ENCODE measurements at regions not wholly inside any gene's neighbourhood (a gene's known extent, or its start where the extent isn't known, plus 50 kb on each side); places are given as distances from the start of the nearest gene placed in this dataset.
A peak's percentile ranks its signal among the peaks of the same experiment; 100 is the strongest.

DNA sequence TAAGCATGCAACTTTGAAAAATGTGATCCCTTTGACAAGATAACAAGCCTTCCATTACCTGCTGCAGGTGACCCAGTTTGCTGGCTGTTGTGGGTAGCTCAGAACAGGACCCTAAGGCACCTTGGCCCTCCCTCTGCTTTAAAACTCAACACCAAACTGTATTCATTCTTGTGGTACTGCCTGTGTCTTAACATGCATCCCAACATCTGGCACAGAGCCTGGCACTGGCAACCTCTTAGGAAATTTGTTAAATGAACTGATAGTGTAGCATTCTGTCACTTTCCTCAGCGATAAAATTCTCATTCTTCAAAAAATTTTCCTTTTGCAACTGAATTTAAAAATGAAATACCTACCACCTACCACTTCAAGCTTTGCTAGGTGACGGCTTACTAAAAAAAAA is 287.3 kb upstream of the ADAMTS9 start:
- TF ChIP-seq, protein P1, sequence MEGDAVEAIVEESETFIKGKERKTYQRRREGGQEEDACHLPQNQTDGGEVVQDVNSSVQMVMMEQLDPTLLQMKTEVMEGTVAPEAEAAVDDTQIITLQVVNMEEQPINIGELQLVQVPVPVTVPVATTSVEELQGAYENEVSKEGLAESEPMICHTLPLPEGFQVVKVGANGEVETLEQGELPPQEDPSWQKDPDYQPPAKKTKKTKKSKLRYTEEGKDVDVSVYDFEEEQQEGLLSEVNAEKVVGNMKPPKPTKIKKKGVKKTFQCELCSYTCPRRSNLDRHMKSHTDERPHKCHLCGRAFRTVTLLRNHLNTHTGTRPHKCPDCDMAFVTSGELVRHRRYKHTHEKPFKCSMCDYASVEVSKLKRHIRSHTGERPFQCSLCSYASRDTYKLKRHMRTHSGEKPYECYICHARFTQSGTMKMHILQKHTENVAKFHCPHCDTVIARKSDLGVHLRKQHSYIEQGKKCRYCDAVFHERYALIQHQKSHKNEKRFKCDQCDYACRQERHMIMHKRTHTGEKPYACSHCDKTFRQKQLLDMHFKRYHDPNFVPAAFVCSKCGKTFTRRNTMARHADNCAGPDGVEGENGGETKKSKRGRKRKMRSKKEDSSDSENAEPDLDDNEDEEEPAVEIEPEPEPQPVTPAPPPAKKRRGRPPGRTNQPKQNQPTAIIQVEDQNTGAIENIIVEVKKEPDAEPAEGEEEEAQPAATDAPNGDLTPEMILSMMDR (IDR thresholded peaks at IDR 0.05; ENCODE audit: insufficient read depth, low read length): no peak
- peak; percentile 4 for DNase-seq (ENCODE audit: low read depth)
- no peak overlapping the region for H3K4me3 ChIP-seq (ENCODE audit: low read depth, low read length)

DNA sequence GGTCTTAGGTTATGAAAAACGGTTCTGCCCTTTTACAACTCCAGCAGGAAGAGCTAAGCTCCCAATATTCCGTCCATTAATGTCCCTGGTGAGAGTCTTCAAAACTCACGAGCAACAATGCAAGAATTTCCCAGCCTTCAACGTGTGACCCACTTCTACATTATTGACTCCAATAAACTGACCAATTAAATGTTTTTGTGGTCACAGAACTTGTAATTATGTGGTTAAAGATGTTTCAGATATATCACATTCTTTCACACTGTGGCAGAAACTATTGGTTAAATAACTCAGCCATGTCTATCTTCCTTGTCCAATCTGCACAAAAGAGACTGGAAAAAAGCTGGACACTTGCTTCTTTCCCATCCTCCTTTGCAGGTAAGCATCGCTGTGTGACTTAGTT is 286.6 kb upstream of the ADAMTS9 start:
- no peak overlapping the region for H3K4me3 ChIP-seq (ENCODE audit: low read depth, low read length)
- TF ChIP-seq, protein P1 (IDR thresholded peaks at IDR 0.05; ENCODE audit: insufficient read depth, low read length): no peak
- no peak for DNase-seq (ENCODE audit: low read depth)

DNA sequence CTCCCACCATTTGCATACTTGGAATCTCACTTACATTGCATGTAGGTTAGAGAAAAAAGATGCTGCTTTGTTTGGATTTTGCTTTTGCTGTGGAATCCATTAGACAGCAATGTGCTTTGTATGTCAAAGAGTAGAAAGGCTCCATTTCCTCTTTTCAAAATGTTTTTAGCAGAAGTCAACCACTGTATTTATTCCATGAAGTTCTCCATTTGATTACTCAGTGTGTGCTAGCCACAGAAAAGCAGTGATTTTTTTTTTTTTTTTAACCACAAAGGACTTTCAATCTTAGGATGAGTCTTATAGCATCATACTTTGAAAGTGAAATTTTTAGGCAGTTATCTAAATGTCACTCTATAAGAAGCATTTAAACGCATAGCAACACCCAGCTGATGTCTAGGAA is 285.0 kb upstream of the ADAMTS9 start:
- no peak overlapping the region for H3K4me3 ChIP-seq (ENCODE audit: low read depth, low read length)
- TF ChIP-seq, protein P1 (IDR thresholded peaks at IDR 0.05; ENCODE audit: insufficient read depth, low read length): no peak
- no peak for DNase-seq (ENCODE audit: low read depth)

DNA sequence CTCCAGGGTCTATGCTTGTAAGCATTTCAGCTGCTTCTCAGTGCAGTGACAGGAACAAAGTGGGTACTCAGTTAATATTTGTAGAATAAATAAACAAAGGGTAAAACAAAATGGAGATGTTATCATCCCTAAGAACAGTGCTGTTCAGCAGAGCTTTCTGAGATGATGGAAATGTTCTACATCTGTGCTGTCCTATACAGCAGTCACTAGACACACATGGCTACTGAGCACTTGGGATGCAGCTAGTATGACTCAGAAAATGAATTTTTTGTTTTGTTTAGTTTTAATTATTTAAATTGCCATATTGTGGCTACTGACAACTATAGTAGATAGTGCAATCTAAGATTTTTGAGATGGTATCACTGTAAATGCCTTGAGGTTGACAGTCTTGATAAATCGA is 283.8 kb upstream of the ADAMTS9 start:
- no peak overlapping the region for H3K4me3 ChIP-seq (ENCODE audit: low read depth, low read length)
- TF ChIP-seq, protein P1 (IDR thresholded peaks at IDR 0.05; ENCODE audit: insufficient read depth, low read length): no peak
- DNase-seq (ENCODE audit: low read depth): no peak

DNA sequence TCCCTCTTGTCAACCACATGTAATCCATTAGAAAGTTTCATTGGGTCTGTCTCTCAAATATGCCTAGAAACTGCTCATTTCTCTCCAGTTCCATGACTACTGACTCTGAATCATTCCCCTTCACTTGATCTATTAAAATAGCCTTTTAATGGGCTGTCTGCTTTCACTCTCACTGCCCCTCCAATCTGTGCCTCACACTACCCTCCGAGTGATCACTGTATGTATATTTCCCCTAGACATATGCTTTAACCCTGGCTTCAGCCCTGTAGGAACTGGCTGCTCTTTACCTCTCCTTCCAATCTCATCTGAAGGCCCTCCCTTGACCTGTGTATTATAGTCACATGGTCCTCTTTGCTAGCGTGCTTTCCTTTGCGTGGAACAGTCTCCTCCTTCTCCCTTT is 282.8 kb upstream of the ADAMTS9 start:
- TF ChIP-seq, protein P1 (IDR thresholded peaks at IDR 0.05; ENCODE audit: insufficient read depth, low read length): no peak
- H3K4me3 ChIP-seq (ENCODE audit: low read depth, low read length): no peak overlapping the region
- DNase-seq (ENCODE audit: low read depth): no peak

DNA sequence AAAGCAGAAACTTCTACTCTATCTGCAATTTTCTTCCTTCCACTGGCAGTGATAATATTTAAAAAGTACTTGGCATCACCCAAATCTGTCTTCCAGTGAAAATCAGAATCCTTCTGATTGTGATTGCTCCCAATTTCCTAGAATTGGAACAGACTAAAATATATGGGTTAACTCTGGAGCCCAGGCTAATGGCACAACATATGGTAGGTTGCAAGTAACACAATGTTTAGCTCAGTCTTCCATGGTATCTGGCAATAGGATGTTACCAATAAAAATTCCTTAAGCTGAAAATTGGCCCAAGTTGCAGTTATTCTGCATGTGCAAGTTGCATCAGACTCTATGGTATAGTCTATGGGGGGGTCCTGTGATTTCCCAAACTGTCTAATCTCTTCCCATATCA is 273.5 kb upstream of the ADAMTS9 start:
- TF ChIP-seq, protein P1 (IDR thresholded peaks at IDR 0.05; ENCODE audit: insufficient read depth, low read length): no peak
- DNase-seq (ENCODE audit: low read depth): no peak
- H3K4me3 ChIP-seq (ENCODE audit: low read depth, low read length): no peak overlapping the region

DNA sequence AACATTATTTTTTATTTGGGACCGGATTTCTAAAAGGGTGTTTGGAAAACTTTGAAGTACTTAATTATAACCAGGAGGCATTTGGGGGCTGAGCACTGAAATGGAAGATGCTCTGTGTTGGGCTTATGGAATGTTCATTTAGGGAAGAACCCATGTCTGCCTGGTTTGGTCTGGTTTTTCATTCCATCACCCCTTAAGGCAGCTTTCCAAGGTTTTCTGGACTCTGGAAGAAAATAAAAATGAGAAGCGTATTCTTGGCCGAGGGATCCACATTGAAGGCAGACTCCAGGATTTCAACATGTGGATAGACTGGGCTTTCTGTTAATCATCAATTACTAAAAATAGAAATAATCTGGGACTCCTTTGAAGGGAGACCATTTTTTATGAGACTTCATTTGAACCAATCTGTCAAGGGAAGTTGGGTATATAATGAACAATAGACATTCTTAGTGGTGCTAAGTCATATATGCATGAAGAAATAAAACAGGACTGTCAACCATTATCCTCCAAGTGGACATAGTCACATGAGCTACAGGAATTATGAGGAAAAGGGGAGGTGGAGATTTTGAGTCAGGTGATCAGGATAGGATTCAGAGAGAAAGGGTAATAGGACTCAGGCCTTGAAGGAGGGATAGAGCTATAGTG is 270.5 kb upstream of the ADAMTS9 start:
- DNase-seq (ENCODE audit: low read depth): peak; percentile 23
- H3K4me3 ChIP-seq (ENCODE audit: low read depth, low read length): no peak overlapping the region
- TF ChIP-seq, protein P1 (IDR thresholded peaks at IDR 0.05; ENCODE audit: insufficient read depth, low read length): no peak

Data from fibroblast of the aortic adventitia (primary cell).